T1000 (cell line): ENCODE measurements at regions not wholly inside any gene's neighbourhood (a gene's known extent, or its start where the extent isn't known, plus 50 kb on each side); places are given as distances from the start of the nearest gene placed in this dataset.

ENCODE experiments used
- DNase-seq: peaks from one replicate; lab custom pipeline; 2025; ENCODE audit warnings: mixed read lengths; lab: John Stamatoyannopoulos, UW

DNA sequence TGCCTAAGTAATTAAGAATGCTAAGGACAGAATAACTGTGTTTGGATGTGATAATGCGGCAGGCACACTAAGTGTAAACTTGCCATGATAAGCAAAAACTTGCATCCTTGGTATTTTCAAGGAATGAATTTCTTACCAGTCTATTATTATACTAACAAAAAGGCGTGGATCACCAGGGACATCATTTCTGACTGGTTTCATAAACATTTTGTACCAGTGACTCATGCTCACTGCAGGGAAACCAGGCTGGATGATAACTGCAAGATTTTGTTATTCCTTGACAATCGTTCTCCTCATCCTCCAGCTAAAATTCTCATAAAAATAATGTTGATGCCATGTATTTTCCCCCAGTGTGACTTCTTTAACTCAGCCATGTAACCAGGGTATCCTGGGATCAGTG is 289.5 kb downstream of the CDCA7 start:
- no peak for DNase-seq

DNA sequence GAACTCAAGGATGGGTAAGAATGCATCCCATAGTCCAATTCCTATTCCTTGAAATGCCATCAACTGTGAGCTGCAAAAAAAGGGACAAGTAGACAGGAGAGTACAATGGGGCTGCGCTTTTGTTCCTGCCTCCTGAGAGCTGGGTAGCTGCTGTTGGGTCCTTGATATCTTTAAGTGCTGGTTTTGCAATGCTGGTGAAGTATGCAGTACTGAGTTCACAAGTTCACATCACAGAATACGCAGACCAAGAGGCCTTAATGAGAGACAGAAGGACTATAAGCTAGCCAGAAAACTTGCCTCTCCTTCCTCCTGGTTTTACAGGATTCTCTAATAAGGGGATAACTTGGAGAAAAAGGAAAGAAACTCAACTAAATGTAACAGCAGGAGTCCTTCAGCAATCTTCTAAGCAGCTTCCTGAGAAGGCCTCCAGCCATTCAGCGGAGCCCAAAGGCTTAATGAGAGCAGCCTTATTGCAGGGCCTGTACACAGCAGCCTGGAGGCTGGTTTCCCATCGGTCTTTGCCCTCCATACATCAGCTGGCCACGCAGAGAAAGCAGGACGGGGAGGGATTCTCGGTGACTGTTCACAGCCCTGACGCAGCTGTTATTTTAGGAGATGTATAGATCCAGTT is 293.1 kb downstream of the CDCA7 start:
- no peak for DNase-seq

DNA sequence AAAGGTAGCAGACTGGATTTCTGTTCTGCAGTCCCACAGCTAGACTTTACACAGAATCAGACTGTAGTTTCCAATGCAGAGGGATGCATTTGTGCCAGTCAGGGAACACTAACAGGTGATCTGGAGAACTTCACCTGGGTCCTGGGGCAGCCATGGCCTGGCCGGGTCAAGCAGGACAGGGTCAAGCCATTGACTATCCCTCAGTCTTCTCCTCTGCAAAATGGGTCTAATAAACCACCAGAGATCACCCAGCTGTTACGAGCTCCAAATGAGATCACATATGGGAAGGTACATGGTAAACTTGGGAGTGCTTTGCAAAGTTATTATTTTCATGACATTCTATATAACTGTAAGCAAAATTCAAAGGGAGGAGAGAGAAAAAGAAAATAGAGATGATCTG is 294.1 kb downstream of the CDCA7 start:
- no peak for DNase-seq

DNA sequence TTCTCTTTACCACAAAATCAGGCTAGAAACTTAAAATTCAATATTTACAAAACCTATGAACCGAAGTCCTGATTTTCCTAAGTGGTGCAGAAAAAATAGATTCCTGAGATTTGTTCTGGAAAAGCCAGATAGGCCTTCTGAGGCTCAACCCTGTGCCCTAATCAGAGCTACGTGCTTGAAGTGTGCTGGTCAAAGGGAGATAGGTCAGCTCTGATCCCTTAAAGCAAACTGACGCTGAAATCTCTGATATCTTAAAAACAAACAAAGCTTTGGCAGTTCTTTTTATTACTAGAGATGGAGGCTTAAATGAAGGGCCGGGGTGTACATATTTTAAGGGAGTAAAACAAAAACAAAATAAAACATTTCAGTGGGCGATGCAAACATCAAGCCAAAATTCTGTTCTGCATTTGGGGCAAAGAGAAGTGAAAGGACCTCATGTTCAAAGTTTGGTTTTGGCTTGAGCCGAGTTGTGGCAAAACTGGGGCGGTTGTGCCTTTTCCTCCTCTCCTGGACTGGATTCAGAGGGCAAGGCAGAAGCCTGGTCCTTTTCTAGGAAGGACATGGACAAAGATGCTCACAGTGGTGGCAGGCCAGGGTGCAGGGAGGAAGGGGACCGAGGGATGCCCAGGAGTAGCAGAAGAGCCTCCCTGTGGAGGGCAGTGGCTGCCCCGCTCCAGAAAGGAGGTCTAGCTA is 295.0 kb downstream of the CDCA7 start:
- DNase-seq: no peak

DNA sequence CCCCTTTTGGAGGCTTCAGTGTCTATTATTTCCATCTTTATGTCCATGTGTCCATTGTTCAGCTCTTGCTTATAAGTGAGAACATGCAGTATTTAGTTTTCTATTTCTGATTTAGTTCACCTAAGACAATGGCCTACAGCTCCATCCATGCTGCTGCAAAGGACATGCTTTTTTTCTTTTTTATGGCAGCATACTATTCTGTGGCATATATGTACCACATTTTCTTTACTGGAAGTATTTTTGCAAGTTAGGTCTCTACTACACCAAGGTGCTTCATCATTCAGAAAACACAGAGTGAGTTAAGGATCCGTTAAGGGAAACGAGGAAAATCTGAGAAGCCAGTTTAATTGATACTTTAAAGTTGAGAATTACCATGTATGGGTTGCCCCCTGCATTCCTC is 297.2 kb downstream of the CDCA7 start:
- DNase-seq: no peak

DNA sequence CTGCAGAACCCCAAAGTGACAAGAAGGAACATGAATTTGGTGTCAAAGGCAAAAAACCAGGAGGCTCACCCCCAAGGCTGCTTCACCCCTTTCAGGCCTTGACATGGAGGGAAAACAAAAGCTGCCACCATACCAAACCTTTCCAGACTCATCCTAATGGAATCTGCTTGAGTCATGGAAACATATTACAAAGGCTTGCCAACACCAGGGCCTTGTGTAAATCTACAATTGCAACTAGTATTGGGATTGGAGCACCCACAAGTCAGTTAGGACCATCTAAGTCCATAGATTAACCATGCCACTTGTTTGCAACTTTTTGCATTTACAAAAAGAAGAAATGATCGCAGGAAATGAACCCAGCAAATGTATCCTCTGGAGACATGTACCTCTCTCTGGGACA is 297.6 kb downstream of the CDCA7 start:
- DNase-seq: peak; percentile 50

DNA sequence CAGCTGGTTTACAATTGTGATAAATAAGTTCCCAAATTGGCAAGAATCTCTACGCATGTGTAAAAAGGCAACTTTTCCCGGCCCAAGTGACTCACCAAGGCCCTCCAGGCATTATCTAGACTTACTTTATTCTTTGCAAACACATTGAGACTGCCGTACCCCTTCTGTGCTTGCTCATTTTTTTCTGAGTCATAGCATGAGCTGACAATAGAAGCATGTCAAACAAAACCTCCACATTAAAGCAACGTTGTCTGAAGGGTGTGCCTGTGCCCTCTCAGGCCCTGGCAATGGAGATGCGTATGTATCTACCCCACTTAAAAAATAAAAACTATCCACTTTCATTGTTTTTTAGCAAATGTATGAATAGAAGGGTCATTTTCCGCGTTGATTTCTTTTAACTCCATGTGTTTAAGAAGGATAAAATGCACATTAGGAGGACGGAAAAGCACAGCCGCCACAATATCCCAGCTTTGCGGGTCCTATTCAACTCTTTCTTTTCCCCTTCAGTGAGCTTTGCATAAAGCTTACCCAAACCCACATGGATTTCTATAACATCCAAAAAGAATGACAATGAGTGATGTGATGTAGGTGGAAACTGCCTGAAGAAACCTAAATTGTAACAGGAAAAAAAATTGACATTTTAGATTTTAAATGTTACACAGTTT is 298.2 kb downstream of the CDCA7 start:
- DNase-seq: peak; percentile 82

DNA sequence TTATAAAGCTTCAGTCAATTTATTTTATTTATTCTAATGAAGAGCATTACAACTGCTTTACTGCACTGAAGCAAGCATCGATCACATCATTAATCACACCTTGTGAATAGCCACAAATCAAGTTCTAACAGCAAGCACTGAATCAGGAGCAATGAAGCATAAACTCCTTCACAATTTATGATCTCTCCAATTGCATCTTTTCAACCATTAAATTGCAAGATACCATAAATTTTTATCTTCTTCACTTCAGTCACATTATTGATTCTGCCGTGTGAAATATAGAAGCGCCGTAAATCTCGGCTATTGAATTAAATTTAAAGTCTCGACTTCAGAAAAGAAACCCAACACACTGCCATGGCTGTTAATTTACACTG is 298.7 kb downstream of the CDCA7 start:
- DNase-seq: no peak

DNA sequence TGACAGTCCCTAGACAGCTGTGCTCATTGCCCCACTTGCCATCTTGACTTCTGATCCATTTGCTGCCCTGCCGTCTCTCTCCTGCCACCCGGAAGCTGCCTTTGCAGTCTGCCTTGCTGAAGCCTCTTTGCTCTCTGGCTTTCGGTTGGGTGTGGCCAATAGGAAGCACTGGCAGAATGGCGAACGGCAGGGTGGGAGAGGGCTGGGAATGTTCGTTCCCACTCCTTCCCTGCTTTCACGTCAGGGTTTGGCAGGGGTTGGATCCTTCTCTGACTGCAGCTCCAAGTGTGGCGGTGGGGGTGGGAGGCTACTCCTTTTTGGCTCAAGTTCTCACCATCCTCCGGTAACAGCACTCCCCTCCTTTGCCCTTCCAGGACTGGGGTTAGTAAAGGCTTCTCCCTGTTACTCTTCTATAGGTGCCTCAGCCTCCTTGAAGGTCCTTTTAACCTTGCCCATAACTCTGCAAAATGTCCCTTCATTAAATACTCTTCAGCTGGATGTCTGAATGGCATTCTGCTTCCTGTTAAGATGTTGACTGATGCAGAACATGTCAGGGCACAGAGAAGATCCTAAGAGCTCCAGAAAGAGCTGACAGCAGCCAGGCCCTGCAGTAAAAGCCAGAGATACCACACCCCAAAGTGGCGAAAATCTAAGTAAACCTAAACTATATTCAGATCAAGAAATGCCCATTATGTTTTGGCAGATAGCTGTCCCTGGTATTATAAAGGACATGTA is 299.7 kb downstream of the CDCA7 start:
- DNase-seq: no peak

DNA sequence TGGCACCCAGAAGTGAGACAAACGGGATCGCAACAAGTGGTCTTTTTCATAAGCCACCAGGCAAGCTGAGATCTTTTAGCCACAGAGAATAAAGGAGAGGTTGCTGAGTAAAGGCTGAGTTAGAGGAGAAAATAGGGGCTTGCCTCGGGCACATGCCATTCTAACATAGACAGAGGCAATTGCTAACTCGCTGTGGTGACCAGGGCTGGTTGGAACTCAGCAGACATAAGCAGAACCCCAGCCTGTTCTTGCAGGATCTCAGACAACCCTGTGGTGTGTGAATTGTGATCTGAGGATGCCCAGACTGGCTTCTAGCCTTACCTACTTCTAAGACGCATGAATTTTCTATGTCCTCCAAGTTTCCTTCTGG is 300.2 kb downstream of the CDCA7 start:
- peak; percentile 9 for DNase-seq

DNA sequence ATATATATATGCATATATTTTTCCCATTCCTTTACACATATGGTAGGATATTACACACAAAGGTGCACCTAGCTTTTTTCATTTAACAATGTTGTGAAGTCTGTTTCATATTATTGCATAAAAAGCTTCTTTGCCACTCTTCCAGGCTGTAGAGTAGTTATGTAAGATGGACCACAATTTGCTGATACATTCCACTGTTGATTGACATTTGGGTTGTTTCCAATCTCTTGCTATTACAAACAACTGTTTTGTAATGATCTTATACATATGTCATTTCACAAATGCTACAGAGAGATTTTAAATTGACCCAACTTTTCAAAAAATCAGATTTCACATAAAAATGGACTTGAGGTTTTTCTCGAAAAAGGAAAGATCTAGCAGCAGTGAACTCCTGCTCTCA is 301.4 kb downstream of the CDCA7 start:
- DNase-seq: no peak

DNA sequence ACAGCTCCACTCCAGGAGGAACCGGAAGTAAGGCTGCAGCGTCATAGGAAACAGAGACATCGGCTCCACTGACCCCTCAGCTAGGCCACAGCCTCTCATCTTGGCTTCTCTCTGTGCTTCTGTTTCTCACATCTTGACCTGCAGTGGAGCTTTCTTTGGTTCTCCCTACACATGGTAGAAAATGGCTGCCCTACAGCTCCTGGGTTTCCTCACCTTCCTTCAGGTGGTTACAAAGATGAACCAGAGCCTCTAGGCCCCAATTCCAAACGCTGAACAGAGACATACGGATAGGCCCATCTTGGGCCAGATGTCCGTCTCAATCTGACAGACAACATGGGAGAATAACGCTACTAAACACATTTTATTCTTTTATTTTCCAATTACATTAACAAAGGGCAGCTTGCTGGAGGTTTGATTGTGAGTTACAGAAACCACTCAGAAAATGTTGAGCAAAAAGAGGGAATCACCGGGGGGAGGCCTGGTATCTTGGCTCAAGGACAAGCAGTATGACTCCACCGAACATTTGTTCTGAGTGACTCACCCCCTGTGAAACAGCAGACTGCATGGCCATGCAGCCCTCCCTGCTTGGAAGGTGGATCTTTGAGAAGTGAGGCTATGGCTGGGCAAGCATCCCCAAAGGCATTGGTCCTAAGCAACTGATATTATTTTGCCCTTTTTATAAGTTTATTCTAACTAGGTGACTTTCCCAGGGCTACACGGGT is 303.5 kb downstream of the CDCA7 start:
- peak; percentile 69 for DNase-seq

DNA sequence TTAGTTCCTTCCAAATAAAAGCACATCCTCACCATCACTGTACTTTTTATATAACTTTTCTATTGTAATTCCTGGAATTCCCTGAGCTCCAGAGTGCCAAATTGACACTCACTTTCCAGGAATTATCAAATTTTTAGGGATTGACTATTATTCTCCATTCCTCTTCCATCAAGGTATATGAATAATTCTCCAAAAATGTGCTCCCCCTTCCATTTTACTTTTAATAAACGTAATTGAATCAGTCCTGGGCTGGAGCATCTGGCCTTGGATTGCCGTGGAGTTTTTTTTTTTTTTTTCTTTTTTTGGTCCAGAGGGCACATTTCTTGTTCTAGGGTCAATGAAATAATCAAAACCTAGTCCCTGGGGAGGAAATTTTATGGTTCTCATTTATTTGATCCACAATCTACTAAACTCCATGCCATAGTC is 304.3 kb downstream of the CDCA7 start:
- no peak for DNase-seq

DNA sequence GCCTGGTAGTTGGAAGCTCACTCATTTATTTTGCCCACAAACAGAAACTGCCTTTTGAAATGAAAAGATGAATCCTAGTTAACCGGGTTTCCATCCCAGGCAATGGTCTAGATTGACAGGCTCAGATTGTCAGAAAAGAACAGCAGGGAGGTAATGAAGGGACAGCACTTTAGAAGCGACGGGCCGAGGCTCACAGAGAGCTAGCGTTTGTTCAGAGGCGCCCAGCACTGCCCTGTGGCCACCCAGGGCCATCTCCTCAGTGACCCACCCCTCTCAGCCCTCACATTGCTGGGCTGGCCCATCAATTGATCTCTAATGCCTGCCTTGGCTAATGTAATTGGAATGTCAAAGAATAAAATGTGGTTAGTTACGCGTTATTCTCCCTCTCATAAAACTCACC is 304.8 kb downstream of the CDCA7 start:
- no peak for DNase-seq

DNA sequence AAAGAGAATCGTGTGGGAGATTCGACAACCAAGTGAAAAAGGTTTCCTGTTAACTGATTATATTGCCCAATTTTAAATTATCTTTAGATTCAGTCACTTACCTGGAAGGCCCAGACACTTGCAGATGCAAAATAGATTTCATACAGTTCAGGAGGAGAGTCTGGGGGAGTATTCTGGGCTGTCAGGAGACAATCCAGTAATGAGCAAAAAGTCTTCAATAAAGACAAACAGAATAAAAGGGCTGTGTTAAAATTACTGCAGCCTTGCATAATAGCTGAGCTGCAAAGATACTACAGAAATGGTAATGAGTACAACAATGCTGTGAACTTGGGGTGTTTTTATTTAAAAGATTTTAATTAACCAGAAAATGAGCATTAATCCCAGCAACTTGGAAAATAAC is 303.6 kb downstream of the SP3 start:
- no peak for DNase-seq

DNA sequence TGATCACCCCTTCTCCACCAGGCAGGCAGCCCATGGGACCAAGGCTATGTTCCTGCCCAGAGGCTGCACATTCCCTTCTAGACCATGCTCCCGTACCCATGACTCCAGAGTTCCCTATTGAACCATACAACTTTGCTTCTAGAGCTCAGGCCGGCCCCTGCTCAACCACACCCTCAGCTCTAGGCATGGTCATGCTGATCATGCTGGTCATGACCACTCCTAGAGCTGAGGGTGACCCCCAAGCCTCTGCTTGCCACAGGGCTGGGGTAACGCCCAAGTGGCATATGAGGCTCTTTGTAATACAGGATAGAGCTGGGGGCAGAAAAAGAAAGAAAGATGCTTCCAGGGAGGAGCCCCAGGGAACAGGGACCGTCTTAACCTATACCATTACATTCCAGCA is 301.8 kb downstream of the SP3 start:
- DNase-seq: no peak

DNA sequence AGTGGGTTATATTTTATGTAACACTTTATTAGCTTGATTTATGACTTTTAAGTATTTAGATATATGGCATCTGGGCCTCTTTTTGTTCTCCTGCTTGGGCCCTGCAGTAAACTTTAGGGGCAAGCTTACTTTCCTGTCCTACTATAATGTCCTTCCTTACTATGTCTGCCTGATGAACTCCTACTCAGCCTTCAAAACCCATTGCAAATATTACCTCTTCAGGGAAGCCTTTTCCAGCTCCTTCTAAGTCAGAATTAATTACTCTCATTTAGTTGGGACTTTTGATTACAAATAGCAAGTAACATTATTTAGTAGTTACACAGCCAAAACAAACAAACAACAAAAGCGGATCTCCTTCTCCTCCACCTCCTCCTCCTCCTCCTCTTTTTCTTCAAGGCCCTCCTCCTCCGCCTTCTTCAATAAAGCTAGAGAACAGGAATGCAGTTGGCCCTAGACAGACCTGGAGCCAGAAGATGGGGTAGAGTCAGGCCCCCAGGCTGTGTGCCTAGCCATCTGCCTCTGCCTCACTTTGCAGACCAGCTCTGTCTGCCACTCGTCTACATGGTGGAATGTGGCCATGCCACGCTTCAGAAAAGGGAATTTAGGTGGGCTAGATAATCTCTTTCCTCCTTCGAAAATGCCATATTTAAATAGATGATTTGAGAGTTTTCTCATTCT is 301.2 kb downstream of the SP3 start:
- no peak for DNase-seq

DNA sequence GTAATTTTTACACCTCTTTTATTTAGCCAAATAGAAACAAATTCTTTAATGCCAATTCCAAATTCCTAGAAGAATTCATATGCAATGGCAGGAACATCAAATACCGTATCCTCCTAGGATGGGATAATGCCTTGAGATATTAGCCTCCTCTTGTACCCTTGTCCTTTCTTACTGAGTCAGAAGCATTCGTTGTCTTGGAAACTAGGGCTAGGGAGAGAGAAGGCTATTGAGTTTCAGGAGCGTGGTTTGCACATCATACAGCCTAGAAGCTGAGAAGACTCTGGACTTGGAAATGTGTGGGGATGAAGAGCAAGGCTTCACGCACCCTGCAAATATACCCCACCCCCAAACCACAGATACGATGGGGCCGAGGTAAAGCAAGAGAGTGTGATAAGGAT is 300.7 kb downstream of the SP3 start:
- DNase-seq: no peak

DNA sequence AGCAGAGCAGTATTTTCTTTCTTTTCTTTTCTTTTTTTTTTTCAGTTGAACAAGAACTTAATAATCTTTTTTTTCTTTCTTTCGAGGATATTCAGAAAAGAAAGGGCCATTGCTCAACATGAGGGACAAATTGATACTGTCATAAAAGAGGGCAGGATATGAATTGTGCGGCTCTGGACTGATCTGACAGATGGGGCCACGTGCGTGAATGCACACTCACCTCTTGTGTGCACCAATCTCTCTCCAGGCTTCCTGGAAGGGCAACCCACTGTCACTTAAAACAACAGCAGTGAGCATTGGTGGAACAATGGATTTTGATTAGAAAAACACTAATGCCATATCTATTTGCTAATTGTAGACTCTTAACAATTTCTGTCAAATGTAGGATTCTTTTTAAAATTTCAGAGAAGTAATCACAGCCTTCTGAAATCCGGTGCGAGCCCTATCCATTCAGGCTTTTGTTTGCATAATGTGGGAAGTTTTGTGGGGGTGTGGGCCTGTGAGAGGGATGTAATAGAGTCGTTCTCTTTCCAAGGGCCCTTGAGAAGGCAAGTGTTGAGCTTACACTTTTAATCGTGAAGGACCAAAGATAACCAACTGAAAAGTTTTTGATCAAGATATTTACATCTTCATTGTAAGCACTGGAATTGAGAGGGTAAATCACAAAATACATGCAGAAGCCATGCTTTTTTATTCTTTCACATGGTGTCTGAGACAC is 298.8 kb downstream of the SP3 start:
- DNase-seq: no peak

DNA sequence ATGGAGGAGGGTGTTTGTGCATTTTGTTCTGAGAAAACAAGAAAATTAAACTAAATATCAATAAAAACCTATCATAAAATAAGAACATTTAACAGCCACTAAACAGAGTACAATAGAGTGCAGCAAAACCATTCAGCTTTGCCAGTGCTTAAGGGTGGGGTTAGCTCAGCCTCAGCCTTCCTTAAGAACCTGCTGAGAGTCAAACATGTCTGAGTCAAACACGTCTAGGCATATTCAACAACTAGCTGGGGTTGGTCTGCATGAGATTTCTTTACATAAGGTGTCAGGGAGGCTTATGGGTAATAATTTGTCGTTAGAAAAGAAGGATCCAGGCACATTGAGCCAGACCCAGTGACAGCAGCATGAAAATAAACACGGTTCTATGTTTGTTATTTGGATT is 298.2 kb downstream of the SP3 start:
- no peak for DNase-seq

DNA sequence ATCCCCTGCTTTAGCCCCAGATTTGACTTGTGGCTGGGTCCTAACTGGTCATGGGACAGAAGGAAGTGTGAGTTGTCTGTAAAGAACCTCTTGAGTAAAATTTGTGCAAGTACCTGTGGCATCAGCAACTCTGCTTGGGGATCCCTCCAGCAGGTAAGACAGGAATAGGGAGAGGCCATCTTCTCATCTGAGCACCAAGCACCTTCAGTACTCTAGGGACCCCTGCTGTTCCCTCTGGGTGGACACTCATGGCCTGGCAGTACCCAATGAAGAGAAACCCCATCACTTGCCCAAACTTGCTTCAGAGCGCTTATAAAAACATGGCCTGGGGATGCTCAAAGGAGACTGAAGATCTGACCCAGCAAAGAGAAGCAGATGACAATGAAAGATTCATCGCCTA is 297.8 kb downstream of the SP3 start:
- DNase-seq: no peak
